AG20443 (cell line): ENCODE measurements at regions not wholly inside any gene's neighbourhood (a gene's known extent, or its start where the extent isn't known, plus 50 kb on each side); places are given as distances from the start of the nearest gene placed in this dataset.

ENCODE experiments used
- DNase-seq: peaks from one replicate; pipeline ENCODE4 v3.0.0; 2012; ENCODE audit warnings: low spot score, mixed read lengths

DNA sequence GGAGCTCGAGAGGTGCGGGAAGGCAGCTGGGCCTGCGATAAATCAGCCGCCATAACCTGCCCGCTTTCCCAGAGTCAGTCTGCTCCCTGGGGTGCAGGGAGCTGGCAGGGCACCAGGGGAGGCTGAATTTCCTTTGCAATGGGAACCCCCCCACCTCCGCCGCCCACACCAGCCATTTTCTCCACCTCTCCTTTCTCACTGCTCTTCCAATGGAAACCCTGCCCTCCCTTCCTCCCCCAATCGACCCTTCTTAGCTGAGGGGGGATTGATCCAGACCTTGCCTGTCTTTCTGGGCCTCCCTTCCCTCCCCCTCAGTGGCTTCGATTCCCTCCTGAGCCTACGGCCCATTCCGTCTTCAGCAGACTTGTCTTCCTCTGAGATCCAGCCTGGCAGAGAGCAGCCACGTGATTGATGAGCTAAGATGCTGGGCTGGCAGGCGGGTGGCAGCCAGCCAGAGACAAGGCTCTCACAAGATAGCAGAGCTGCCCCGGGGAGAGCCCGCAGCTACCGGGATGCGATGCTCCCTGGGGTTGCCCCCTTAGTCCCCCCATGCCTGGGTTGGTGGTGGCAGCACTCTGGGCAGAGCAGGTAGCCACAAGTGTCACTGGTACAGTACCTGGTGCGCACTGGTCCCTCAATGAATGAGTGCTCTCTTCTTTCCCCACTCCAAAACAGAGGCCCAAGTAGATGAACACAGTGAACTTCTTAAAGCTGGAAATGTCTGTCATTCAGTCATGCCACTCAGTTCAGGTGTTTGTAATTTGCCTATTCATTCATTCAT is 53.7 kb upstream of the FABP6 start:
- DNase-seq = no peak

DNA sequence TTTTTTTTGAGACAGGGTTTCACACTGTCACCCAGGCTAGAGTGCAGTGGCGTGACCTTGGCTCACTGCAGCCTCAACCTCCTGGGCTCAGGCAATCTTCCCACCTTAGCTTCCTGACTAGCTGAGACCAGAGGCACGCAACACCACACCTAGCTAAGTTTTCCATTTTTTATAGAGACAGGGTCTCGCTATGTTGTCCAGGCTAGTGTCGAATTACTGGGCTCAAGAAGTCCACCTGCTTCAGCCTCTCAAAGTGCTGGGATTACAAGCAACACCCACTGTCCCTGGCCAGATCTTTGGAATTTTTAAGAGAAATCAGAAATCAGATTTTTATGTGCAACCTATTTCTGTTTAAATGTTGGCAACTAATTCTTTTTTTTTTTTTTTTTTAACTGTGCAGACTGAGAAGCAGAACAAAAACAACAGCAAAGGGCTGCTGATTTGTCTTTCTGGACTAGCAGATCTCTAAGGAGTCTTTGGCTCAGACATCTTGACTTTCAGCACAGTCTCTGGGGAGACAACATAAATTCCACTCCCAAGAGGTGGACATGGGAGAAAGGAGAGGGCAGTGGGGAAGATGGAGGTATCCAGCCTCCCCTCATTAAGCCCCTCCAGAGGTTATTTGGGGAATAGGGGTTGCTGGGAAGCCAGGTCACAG is 54.4 kb upstream of the FABP6 start:
- no peak for DNase-seq

DNA sequence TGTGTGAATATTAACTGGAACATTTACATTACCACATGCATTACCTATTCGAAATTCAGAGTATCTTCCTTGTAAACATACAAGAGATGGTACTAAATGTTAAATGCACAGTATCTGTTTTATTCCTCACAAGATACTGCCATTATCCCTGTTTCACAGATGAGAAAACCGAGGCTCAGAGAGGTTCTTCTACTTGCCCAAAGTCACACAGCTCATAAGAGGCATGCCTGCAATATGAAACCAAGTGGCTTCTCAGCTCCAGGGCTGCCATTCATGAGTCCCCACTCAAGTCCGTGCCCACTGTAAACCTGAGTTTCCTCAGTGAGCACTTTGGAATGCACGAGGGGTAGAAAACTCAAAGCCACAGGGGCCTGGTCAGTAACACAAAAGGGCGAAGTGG is 55.0 kb upstream of the FABP6 start:
- no peak for DNase-seq

DNA sequence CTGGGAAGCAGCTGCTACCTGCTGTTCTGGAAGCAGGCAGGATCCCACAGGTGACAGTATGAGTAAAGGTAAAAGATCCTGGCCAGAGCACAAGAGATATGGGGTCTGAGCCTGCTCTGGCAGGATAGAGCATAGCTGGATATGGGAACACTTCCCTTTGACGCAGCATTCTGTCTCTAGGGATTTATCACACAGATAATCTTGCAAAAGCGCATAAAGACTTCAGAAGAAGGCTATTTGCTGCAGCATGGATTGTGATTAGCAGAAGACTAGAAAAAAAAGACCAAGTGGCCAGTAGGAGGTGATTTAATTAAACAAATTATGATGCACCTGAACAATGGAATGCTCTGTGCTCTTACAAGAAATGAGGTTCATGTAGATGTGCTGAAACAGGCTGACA is 52.4 kb upstream of the PWWP2A start:
- DNase-seq = no peak

DNA sequence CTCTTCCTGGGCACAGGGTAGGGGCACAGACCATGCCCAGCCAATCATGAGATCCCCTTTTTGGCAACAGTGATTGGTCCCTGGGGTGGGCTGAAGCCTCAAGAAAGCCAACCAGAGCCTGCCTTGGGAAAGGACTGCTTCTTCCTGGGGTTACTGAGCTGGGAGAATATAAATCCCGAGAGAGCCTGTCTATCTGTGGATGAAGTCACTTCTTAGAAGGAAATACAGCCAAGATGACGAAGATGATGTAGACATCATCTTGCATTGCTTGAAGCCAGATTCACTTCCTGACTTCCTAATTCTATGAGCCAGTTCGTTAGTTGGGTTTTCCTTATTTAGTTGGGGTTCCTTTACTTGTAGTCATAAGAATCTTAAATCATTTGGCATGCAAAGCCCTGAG is 50.1 kb upstream of the PWWP2A start:
- peak; percentile 76 for DNase-seq
